Eye (tissue), 1 donor: ENCODE measurements at regions not wholly inside any gene's neighbourhood (a gene's known extent, or its start where the extent isn't known, plus 50 kb on each side); places are given as distances from the start of the nearest gene placed in this dataset.
"Not testable (repeated sequence)": the region's sequence is repeated elsewhere in the genome, so short reads cannot be mapped to it uniquely, and the experiment has no call there.

Experiments
- DNase-seq: peaks from one replicate; pipeline ENCODE4 v3.0.0-alpha.2; 2015

DNA sequence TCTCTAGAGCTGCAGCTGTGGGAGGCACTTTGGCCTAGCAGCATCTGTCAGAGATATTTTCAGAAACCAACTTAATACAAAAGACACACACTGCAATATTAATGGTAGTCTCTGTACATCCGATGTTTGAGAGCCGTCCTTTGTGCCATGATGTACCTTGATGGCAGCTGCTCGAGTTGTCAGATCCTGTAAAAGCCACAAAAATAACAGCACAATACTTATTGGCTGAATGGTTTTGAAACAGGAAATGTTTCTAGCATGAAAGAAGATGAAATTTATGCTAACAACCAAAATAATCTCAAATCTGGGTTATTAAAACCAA is 445.5 kb upstream of the TBL1XR1 start:
- DNase-seq = no peak

DNA sequence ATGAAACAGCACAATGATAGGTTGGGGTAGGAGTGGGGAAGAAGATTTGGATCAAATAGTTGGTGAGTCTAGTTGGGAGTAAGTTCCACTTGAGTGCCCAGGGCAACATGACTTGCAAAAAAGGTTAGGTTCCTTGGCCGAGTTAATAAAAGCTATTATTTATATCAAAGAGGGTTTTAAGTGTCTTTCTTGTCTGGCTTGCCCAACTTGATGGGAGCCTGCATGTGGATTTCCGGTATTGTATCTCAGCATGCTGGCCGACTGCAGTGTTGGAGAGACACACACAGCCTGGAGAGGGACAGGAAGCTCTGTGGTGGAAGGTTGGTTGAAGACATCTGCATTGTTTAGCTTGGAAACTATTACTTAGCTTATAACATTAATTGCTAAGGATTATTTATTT is 449.5 kb upstream of the TBL1XR1 start:
- no peak for DNase-seq

DNA sequence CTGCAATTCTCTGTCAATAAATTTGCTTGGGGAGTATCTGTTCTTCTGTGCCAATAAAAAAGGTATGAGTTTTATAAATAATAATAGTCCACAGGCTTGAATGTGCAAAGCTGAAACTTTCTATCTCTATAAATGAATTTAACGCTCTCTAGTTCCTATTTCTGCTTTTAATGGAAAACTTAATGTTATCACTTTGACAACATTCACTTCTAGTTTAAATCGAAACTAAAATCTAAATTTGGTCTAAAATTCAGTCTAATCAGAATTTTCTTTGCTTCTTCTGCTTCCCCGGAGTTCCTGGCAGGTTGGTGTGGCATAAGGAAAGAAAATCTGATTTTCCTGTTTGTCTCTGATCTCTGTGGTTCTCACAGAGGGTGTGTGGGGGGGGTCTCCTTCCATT is 450.1 kb upstream of the TBL1XR1 start:
- no peak for DNase-seq

DNA sequence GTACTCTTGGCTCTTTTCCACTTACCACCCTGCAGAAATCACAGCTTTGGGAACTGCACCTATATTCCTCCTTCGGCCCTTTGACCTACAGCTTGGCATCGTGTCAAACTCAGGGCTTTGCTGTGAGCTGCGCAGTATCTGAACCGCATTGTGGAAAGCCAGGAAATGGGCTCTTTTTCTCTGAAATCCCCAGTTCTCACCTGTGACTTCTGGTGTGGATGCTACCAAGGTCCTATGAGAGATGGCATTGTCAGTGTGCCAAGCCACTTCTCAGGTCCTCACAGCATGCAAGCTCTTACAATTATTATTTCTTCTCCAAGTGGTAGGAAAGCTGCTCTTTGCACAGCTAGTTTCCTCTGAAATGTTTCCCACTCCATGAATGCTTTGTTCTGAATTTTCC is 450.6 kb upstream of the TBL1XR1 start:
- DNase-seq = no peak

DNA sequence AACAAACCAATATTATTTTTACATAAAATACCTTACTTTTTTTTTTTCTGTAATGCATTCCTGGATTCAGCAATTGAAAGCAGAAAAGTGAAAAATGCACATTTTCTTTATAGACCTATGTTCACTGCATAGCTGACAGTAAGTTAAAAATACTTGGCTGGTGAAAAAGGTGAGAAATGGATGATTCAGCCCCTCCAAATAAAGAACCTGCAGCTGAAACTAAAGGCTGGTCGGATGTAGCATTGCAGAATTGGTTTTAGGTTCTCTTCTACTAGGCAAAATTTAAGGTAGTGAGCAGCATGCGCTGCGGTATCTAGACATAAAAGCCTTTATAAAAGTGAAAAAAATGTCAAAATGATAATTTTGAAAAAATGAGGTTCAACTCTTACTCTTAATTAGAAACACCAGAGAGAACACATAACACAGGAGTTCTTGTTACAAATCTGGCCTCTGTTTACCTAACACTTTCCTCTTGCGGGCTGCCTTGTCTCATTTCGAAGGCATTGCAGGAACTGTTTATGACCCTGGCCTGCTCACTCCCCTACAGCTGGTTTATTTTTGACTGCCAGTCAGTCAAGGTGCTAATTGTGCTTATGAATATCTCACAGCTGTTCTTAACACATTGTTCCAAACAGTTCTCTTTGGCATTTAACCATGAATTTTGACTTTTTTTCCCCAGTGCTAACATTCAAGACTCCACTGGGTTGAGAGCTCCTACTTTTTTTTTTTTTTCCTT is 455.4 kb upstream of the TBL1XR1 start:
- no peak for DNase-seq

DNA sequence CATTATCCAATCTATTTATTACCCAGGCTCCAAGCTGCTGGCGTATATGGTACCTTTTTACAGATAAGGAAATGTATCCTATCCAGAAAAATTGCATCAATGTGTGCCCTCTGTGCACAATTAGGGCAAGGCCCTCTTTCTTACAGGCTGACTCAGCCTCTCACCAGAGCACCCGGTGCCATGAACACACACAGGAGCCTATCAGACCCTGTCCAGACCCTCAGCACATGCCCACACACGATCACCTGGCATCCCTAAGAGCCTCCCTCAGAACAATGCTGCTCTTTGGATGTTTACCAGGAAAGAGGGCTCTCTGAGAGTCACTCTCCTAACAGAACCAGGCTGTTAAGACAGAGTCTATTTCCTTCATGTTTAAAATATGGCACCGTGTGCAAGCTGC is 460.0 kb upstream of the TBL1XR1 start:
- DNase-seq = no peak

DNA sequence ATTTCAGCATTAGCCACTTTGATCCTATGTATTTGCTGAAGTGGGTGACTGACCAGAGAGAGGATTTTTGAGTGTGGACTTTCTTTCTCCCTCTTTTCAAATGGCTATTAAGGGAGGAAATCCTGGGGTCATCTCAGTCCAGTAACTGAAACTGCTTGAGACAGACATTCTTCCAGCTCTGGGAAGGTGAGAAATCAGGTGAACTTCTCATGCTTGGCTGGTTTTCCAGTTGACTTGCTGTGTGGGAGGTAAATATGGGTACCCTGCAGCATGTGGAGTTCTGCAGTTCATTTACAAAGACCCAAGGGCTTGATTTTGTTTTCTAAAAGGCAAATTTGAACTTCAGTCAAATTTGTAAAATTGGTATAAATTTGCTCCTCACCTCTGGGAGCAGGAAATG is 461.1 kb upstream of the TBL1XR1 start:
- no peak for DNase-seq

DNA sequence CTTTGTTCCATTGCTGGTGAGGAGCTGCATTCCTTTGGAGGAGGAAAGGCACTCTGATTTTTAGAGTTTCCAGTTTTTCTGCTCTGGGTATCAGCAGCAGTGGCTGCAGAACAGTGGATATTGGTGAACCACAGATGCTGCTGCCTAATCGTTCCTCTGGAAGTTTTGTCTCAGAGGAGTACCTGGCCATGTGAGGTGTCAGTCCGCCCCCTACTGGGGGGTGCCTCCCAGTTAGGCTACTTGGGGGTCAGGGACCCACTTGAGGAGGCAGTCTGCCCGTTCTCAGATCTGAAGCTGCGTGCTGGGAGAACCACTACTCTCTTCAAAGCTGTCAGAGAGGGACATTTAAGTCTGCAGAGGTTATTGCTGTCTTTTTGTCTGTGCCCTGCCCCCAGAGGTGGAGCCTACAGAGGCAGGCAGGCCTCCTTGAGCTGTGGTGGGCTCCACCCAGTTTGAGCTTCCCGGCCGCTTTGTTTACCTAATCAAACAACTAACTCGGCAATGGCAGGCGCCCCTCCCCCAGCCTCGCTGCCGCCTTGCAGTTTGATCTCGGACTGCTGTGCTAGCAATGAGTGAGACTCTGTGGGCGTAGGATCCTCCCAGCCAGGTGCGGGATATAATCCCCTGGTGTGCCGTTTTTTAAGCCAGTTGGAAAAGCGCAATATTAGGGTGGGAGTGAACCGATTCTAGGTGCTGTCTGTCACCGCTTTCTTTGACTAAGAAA is 467.3 kb upstream of the TBL1XR1 start:
- DNase-seq = not testable (repeated sequence)

DNA sequence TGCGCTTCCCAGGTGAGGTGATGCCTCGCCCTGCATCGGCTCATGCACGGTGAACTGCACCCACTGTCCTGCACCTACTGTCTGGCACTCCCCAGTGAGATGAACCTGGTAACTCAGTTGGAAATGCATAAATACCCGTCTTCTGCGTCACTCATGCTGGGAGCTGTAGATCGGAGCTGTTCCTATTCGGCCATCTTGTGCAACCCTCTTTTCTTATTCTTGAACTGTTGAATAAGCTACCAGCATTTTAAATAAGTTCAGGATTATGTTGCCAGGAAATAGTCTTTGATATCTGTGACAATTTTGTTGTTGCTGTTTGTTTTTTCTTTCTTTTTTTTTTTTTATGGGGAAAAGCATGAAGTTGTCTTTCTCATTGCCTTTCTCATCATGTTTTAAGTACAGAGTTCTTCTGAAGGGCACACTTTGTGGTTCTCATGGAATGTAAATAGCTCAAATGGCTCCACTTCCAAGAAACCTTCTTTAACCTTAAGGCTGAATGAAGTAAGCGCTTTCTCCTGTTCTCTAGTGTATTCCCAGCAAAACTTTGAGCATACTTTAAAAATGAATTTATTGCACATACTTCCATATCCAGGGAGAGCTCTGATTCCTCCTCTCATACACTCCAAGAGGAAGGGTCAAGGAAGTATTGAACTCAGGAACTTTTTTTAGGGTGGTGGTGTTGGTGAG is 468.0 kb upstream of the TBL1XR1 start:
- no peak for DNase-seq

DNA sequence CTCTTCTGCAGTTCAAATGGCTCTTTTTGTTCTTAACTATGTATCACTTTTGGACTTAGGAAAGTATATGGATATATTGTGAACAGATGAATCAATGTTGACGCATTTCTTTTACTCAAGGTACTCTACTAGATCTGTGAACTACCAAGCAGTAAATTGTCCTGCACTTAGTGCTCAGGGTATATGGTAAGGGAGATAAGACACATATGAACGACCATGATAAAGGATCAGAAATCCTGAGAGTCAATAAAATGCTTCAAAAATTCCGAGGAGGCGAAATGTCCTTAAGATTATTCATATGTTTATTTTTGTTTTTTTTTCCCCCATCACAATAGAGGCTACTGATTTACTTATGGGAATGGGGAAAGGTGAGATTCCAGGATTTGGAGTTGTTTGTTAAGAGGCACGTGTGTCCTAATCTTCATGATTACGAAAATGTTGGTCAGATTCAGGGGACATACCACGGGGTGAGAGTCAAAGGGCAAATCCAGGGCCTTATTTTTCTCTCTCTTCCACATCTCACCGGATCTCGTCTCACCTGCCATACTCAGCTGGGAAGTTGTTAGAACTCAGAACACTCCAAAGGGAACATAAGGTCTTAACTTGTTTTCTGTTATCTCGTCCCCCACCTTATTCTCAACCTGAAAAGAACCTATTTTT is 475.1 kb upstream of the TBL1XR1 start:
- DNase-seq = no peak

DNA sequence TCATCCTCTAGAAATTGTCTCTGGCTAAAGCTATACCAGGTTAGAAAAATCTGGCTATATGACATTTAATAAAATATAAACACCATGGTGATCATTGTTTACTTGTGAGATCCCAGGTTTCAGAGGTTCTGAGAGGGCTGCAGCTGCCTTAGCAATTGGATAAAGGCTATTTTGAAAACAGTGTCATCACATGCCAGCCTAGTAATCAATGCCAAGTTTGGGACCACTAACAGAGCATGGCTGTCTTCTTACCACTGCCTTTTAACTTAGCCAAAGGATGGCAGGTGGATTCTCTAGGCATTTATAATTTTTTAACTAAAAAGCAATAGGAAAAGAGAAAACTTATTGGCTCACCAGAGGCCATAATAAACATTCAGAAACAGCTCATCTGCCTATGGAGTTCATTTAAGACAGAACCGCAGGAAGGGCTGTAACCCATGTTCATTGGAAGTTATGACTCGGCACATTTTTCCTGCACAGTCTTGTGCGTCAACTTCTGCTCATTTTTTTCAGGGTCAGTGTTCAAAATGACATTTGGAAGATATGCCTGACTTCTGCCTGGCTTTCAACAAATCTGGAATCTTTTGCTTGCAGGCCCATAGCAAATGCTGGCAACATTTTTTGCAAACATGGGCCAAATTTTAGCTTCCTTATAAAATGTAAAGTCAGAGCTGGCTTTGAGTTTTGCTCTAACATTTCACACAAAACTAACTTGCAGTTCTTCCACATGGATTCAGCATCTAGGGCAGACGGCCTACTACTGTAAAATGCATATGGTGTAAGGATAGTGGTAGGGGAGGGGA is 476.0 kb upstream of the TBL1XR1 start:
- DNase-seq = peak; percentile 35

DNA sequence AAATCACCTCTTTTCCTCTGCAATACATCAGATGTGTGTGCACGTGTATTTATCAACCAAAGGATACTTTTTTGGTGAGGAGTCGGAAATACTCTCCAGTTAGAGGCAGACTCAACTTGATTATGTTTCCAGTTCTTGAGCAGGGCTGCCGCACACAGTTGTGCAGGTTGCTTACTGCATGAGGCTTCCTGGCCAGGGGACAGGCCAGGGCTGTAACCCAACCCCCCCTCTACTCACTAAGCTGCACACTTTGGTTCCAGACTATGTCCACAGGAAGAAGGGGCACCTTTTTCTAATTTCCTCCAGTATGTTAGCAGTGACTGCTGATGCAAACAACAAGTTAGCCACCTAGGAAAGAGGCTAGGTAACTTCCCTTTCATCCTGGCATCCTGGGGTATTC is 476.9 kb upstream of the TBL1XR1 start:
- no peak for DNase-seq

DNA sequence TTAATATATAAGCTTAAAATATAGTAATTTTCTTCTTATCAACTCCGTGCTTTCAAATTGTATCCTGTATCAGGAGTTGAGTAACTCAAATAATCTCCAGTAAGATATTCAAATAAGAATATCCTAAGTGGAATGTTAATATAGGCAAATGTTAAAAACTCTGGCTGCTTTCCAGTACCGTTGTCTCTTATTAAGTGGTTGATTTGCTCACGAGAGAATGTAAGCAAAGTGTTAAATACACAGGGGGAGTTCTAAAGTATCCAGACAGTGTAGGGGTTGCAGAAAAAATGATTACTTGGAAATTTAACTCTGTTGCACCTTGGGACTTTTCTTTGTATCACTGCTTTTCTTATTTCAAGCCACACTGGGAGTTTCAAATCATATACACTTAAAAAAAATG is 478.9 kb upstream of the TBL1XR1 start:
- no peak for DNase-seq

DNA sequence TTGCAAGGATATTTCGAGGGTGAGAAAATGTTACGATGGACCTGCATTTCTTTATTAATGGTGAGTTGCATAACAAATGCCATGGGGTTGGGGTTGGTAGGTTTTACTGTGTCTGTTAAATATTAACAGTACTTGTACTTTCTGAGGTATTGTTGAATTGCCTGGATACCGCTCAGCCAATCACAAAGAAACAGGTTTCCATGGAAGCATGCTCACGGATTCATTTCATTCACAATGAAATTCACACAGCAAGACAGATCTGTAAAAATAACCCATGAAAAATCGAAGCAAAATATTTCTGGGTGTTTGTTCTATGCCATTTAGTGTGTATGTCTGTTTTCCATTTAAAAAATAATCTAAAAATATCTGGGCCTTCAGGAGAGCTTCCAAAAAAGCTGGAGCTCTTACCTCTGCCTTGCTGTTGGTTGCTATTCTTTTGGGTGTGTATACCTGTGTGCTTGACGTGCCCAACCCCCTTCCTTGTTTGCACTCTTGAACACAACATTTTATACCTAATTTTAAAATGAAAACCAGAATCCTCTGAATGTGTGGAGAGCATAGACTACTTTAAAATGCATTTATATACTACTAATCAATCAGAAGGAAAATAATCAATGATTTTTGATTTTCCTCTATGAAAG is 479.8 kb upstream of the TBL1XR1 start:
- DNase-seq = peak; percentile 46

DNA sequence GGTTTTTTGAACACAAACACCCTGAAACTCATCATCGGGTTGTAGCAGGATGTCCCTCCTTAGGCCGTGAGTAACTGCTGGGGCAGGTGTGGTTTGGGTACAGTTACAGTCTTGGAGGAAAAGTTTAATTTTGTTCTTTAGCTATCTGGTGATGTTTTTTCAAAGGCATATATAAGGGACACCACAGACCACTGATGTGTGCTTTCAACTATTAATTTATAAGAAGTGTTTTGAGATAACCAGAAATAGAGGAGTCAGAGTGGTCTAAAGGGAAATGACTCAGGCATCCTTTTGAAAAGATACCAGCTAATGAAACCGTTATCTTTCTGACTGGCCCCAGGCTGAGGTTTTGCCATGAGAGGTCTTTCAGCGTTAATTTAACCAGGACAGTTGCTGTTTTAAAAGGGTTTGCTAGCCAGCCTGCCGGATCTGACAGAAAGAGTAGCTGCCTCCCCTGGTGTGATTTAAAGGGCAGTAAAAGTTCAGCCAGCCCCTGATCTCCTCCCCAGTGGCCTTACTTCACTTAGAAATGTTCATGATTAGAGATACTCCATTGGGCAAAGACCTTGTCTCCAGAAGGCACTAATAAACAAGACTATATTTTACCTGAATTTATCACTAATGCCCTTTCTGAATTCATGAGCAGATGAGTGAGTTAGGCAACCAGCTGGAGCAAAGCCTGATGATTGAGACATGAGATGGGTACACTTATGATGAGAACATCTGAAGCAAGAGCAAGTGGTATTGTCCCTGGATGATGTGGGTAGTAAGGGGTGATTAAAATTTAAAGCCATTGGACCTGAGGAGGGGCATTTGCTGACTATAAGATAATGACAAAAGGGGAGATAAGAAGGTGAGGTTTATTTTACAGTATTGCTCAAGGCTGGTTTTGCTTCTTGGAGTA is 482.5 kb upstream of the TBL1XR1 start:
- peak; percentile 67 for DNase-seq

DNA sequence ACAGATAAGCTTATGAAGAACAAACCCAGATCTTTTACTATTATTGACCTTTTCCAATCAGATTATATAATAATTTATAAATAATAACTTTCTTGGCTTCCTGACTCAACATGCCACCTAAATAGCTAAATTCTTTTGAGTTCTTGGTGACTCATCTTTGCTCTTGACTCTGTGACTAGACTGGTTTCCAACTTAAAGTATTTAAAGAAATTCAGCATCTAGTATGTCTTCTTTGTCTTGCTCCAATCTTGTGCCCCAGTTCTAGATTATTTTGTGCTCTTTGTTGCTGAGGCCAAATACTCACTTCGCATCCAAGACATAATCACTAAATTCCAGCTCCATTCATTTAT is 483.2 kb upstream of the TBL1XR1 start:
- no peak for DNase-seq

DNA sequence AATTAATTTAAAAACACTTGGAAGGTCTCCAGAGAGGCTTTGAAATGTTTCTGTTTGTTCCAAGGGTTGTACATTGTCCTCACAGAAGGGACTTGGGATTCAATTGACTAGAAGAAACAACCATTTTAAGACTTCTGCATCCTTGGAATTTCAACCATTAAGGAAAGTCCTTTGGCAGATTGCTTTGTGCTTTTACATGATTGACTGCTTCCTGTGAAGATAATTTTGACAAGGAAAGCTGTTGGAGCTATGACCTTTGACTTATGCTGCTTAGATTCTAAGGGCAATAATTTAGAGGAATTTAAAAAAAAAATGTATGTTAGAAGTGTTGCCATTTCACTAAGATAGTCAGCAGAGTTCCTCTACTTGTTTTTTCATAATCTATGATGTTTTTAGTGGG is 483.9 kb upstream of the TBL1XR1 start:
- DNase-seq = no peak

DNA sequence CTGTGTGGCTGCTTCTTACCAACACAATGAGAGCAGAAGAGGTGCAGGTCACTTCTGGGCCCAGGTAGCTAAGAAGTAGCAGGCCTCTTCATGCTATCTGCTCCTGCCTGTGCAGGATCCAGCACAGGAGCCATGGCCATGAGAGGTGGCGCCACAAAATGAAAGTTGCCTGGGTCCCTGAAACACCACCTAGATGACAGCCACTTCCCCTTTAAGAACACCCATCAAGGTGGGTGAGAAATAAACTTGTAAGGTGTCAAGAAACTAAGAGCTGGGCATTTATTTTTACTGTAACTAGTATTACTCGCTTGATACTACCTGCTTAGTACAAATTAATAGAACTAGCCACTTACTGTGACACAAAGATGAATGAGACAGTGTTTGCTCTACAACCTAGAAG is 484.6 kb upstream of the TBL1XR1 start:
- no peak for DNase-seq

DNA sequence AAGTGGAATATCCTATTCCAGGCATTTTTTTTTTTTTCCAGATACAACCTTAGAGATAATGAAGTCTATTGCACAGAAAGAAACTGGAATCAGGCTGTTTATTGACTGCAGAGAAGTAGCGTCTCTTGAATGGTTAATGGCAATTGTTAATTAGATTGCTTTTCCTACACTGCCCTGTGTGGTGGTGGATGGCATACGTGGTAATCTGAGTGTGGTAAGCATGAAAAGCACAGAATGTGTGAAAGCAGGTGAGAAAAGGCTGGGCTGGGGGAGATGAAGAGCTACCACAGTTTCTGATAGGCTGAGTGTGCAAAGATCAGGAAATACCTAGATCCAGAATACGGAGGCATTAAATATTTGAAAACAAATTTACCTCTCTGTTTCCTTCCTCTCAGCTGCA is 486.3 kb upstream of the TBL1XR1 start:
- DNase-seq = no peak

DNA sequence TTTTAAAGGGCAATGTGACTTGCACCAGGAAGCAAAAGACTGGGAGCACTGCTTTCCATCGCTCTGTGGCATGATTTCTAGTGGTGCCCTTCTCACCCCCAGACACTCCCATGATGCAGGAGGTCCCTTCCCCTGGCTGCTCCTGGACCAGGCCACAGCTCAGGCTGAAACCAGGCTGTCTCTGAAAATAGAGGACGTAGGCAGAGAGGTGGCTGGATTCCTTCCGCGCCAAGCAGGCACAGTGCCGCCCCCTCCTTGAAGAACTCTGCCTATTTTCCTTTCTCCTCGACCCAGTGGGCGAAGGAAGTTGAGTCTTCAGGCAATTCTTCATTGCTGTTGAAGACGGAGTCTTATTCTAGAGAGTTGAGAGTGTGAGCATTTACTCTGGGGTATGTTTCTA is 489.4 kb upstream of the TBL1XR1 start:
- no peak for DNase-seq

DNA sequence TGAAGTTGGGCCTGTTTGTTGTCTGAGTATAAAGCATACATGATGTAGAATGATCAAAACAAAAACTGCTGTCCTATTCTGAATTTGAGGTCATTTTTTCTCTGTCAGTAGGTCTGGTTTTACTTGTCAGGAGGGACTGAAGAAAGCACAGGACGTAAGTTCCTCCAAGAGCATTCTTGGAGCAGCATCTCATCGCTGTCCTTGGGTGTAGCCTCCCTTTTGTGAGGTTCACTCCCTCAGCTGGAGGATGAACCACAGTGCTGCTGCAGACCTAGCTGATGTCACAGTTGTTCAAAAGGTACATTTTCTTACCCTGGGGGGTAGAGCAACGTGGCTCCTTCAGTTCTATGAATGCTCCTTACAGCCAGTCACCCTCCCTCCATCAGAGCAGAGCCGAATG is 490.0 kb upstream of the TBL1XR1 start:
- DNase-seq = no peak
